ENCODE measurements at regions not wholly inside any gene's neighbourhood (a gene's known extent, or its start where the extent isn't known, plus 50 kb on each side); places are given as distances from the start of the nearest gene placed in this dataset.
"Not testable (repeated sequence)": the region's sequence is repeated elsewhere in the genome, so short reads cannot be mapped to it uniquely, and the experiment has no call there.

- not testable (repeated sequence) for TF ChIP-seq CTCF (IDR thresholded peaks at IDR 0.05; ENCODE audit: borderline replicate concordance, extremely low read depth, low read length, poor library complexity, severe bottlenecking); EZH2 (IDR thresholded peaks at IDR 0.05; ENCODE audit: borderline replicate concordance, low read depth, low read length, severe bottlenecking)
Measured at GRCh38 chr1:161447040-161447759, 58.1 kb upstream of the FCGR2A start.
